Thoracic aorta (tissue), 2 donors: ENCODE measurements at regions not wholly inside any gene's neighbourhood (a gene's known extent, or its start where the extent isn't known, plus 50 kb on each side); places are given as distances from the start of the nearest gene placed in this dataset.
"Not testable (repeated sequence)": the region's sequence is repeated elsewhere in the genome, so short reads cannot be mapped to it uniquely, and the experiment has no call there.

Experiments used
- ATAC-seq: fragments of 150-250 bp; one replicate; pipeline ENCODE4 v1.8.0; 2017; ENCODE audit warnings: low read depth; ENCODE audit not compliant: insufficient number of reproducible peaks, low FRiP score
- DNase-seq: peaks from one replicate; pipeline ENCODE4 v3.0.0-alpha.2; 2020; ENCODE audit warnings: low spot score
- H3K27ac ChIP-seq, 2 donors: fragments of 200-600 bp; sonication (generic); 1 replicate in 1 of 2; 2 replicates in 1 of 2; pipeline ENCODE4 v1.5.1; 2016; ENCODE audit warnings: mild to moderate bottlenecking in 2 of 2, moderate library complexity in 2 of 2
- H3K27me3 ChIP-seq: fragments of 200-600 bp; sonication (generic); replicated peaks from 2 replicates; pipeline ENCODE4 v1.6.0; 2016; ENCODE audit warnings: mild to moderate bottlenecking; ENCODE audit not compliant: insufficient read depth
- H3K36me3 ChIP-seq: fragments of 200-600 bp; sonication (generic); one replicate; pipeline ENCODE4 v1.5.1; 2016
- H3K4me1 ChIP-seq, 2 donors: fragments of 200-600 bp; sonication (generic); 1 replicate in 1 of 2; 2 replicates in 1 of 2; pipeline versions ENCODE4 v1.5.1 to v1.6.0; 2016; ENCODE audit warnings: low read depth in 2 of 2, mild to moderate bottlenecking in 1 of 2; ENCODE audit not compliant: control insufficient read depth in 1 of 2
- H3K4me3 ChIP-seq: fragments of 200-600 bp; sonication (generic); 2 replicates; pipeline ENCODE4 v1.5.1; 2016; ENCODE audit warnings: mild to moderate bottlenecking
- H3K9me3 ChIP-seq: fragments of 200-600 bp; sonication (generic); 2 replicates; pipeline ENCODE4 v1.5.1; 2016
- TF ChIP-seq, protein P1 (sequence below): fragments of 200-600 bp; sonication (generic); IDR thresholded peaks from one replicate; pipeline ENCODE4 v1.5.1; 2019; ENCODE audit warnings: antibody characterized with exemption

DNA sequence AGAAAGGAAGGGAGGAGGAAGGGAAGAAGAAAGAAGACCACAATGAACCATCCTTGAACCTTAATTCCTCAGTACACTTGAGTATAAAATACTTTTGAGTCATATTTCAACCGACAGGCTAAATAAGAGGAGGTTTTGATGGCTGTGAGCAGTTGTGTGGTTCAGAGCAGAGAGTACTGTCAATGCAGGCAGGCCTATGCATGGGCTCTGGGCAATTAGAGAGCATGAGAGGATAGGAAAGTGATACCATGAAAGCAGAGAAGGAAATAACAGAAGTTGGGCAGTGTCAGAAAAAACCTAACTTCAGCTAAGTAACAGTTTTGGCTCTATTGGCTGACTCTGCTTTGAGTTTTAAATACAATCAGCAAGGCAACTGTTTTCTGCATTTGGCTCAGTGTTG, 123.6 kb upstream of the STK17B start:
- H3K27me3 ChIP-seq = no peaks in the 10 kb centered on the region
- no peaks in the 10 kb centered on the region for H3K4me1 ChIP-seq
- TF ChIP-seq, protein P1, sequence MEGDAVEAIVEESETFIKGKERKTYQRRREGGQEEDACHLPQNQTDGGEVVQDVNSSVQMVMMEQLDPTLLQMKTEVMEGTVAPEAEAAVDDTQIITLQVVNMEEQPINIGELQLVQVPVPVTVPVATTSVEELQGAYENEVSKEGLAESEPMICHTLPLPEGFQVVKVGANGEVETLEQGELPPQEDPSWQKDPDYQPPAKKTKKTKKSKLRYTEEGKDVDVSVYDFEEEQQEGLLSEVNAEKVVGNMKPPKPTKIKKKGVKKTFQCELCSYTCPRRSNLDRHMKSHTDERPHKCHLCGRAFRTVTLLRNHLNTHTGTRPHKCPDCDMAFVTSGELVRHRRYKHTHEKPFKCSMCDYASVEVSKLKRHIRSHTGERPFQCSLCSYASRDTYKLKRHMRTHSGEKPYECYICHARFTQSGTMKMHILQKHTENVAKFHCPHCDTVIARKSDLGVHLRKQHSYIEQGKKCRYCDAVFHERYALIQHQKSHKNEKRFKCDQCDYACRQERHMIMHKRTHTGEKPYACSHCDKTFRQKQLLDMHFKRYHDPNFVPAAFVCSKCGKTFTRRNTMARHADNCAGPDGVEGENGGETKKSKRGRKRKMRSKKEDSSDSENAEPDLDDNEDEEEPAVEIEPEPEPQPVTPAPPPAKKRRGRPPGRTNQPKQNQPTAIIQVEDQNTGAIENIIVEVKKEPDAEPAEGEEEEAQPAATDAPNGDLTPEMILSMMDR = no peak
- no peaks in the 10 kb centered on the region for H3K36me3 ChIP-seq
- H3K27ac ChIP-seq = no peak overlapping the region
- DNase-seq = no peak
- no peak overlapping the region for H3K4me3 ChIP-seq
- no peak for ATAC-seq
- H3K9me3 ChIP-seq = no peaks in the 10 kb centered on the region

DNA sequence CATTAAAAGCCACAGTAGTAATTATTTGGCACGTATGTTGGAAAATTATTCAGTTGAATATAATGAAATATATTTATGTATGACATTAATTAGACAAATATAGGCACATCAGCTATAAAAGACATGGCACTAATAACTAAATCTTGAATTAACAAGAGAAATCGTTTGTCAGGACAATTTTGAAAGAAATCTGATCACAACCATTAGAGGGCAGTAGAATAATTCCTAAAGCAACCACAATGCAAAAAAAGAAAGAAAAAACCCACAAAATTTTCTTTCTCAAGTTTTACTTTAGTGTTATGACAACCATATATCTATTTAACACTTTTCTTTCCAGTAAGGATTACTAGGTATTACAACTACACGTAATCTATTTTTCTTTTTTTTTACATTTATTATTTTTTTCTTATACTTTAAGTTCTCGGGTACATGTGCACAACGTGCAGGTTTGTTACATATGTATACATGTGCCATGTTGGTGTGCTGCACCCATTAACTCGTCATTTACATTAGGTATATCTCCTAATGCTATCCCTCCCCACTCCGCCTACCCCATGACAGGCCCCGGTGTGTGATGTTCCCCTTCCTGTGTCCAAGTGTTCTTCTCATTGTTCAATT, 126.8 kb upstream of the STK17B start:
- not testable (repeated sequence) for H3K27me3 ChIP-seq

DNA sequence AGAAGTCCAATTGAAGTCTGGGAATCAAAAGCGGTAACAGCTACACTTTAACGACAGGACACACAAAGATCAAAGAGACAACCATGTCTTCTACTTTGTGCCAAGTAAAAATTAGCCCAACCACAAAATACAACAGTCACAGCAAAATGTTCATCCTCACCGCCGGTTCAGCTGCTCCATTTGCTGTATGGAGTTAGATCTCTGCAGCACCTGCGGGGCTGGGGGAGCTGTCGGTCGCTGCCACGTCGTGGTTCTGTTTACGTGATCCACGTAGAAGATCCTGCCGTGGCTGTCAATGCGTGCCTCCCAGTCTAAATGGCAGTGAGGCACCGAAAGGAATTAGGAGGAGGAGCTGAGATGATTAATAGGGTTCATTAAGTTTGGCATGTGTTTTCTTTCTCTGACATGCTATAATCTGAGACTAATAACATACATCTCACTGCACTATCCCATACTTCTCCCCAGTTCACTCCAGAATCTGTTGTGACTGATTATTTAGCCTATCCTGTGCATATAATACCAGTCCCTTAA, 136.5 kb upstream of the STK17B start:
- Histone ChIP-seq H3K27ac (no peak overlapping the region), H3K36me3 (no peaks in the 10 kb centered on the region), H3K9me3 (no peaks in the 10 kb centered on the region), H3K4me1 (peaks cover 18 to 26% of the 10 kb centered on the region in 2 donors), H3K27me3 (no peaks in the 10 kb centered on the region), H3K4me3 (no peak overlapping the region)
- no peak for ATAC-seq
- no peak for DNase-seq
- TF ChIP-seq, protein P1 = no peak

More for the DNA sequence above, 126.8 kb upstream of the STK17B start:
- not testable (repeated sequence) for H3K9me3 ChIP-seq, H3K27ac ChIP-seq, H3K36me3 ChIP-seq, ATAC-seq, H3K4me3 ChIP-seq, H3K4me1 ChIP-seq, DNase-seq
- TF ChIP-seq, protein P1 = peak; percentile 63

DNA sequence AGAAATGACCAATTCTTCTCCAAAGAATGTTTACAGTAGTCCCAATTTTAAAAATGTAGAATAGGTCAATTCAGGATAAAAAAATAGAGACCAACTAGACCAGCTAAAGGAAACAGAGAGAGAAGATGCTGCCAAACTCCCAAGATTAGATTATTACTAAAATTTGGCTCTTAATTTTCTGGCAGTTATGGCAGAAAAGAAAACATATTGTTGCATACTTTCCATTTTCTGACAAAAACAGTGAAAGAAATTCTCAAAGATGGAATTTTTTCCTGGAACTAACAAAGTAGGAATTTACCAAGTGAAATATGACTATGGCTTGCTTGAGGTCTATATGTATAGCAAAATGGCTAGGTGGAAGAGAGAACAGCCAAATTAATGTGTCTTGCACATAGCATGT, 138.3 kb upstream of the STK17B start:
- DNase-seq (no peak), ATAC-seq (no peak)
- H3K27me3 ChIP-seq = no peaks in the 10 kb centered on the region
- no peaks in the 10 kb centered on the region for H3K36me3 ChIP-seq
- no peak overlapping the region for H3K4me3 ChIP-seq
- TF ChIP-seq, protein P1 = no peak
- no peak overlapping the region for H3K27ac ChIP-seq
- H3K9me3 ChIP-seq = no peaks in the 10 kb centered on the region
- peaks cover 18 to 26% of the 10 kb centered on the region in 2 donors for H3K4me1 ChIP-seq

DNA sequence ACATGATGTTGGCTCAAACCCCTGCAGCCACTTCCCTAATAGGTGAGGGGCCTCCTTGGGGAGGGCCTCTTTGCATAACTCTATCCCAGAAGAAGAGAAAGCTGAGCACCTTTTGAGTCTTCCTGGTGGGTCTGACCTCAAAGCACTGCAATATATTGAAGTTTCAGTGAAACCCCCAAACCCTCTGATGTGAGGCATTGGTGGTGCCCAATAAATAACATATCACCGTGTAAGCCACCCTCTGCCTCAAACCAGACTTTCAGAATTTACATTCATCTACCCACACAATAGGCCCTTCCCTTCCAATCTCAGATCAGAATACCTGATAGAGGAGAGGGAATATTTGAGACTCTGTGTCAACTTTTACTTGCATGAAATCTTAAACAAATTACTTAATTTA, 142.8 kb upstream of the STK17B start:
- Histone ChIP-seq H3K4me3 (no peak overlapping the region), H3K27me3 (no peaks in the 10 kb centered on the region), H3K27ac (no peak overlapping the region), H3K36me3 (no peaks in the 10 kb centered on the region), H3K9me3 (no peaks in the 10 kb centered on the region), H3K4me1 (peaks cover 12 to 21% of the 10 kb centered on the region in 2 donors)
- ATAC-seq (no peak), DNase-seq (no peak)
- TF ChIP-seq, protein P1 = no peak
